H1 (cell line): ENCODE measurements at regions not wholly inside any gene's neighbourhood (a gene's known extent, or its start where the extent isn't known, plus 50 kb on each side); places are given as distances from the start of the nearest gene placed in this dataset.

Experiments used
- CTCF ChIA-PET: fragments of 300-600 bp; sonication (Branson Sonifier 250); formaldehyde crosslinking; loops from one replicate; lab custom pipeline; 2021; ENCODE audit not compliant: partially characterized antibody; lab: Charles Lee
- POLR2A ChIA-PET: fragments of 300-600 bp; sonication (Branson Sonifier 250); formaldehyde crosslinking; loops from one replicate; lab custom pipeline; 2021; ENCODE audit warnings: inconsistent platforms; ENCODE audit not compliant: partially characterized antibody; lab: Charles Lee
- DNase-seq, 2 experiments: peaks; one replicate each; pipeline versions ENCODE4 v3.0.0 to v3.0.0-alpha.2; 2010 to 2022; ENCODE audit warnings: low spot score in 2 of 2, low read depth in 1 of 2, mixed read lengths in 1 of 2
- FAIRE-seq: peaks from 2 replicates; lab custom pipeline; 2011; peaks lifted over from hg19 to GRCh38; lab: Jason Lieb, UNC
- H2AFZ ChIP-seq: 2 replicates; pipeline ENCODE4 v1.8.1; 2012; ENCODE audit warnings: low read length, inconsistent platforms
- H2AK5ac ChIP-seq: 2 replicates; pipeline ENCODE4 v1.6.1; 2013; ENCODE audit warnings: low read depth, low read length
- H2BK120ac ChIP-seq: replicated peaks from 2 replicates; pipeline ENCODE3; 2013; ENCODE audit warnings: low read depth, low read length, inconsistent platforms
- H2BK12ac ChIP-seq: 2 replicates; pipeline ENCODE4 v1.6.1; 2013; ENCODE audit warnings: low read depth, low read length
- H2BK15ac ChIP-seq: 2 replicates; pipeline ENCODE4 v1.6.1; 2013; ENCODE audit warnings: low read length
- H2BK20ac ChIP-seq: 2 replicates; pipeline ENCODE4 v1.6.1; 2013; ENCODE audit warnings: low read length
- H2BK5ac ChIP-seq: 2 replicates; pipeline ENCODE4 v1.6.1; 2013; ENCODE audit warnings: low read depth, low read length
- H3K14ac ChIP-seq: 2 replicates; pipeline ENCODE4 v1.6.1; 2013; ENCODE audit warnings: inconsistent platforms; ENCODE audit not compliant: insufficient read length
- H3K18ac ChIP-seq: 2 replicates; pipeline ENCODE4 v1.6.1; 2013; ENCODE audit warnings: low read length; ENCODE audit errors: extremely low read depth
- H3K23ac ChIP-seq: 2 replicates; pipeline ENCODE4 v1.6.1; 2013; ENCODE audit warnings: inconsistent platforms; ENCODE audit not compliant: insufficient read length
- H3K23me2 ChIP-seq: 2 replicates; pipeline ENCODE4 v1.6.1; 2013; ENCODE audit warnings: low read depth, low read length
- H3K27ac ChIP-seq: 2 replicates; pipeline ENCODE4 v1.6.1; 2011; ENCODE audit warnings: low read depth, low read length, inconsistent platforms
- H3K27me3 ChIP-seq, 4 experiments: replicated peaks in 1 of 4; 1 replicate in 1 of 4; 2 replicates in 3 of 4; pipeline versions ENCODE4 v1.6.1 to v1.8.1; 2011 to 2013; ENCODE audit warnings: low read length in 3 of 4, mild to moderate bottlenecking in 3 of 4, inconsistent platforms in 2 of 4, mixed read lengths in 2 of 4, moderate library complexity in 1 of 4; ENCODE audit not compliant: control insufficient read depth in 3 of 4, insufficient read depth in 3 of 4; ENCODE audit errors: extremely low read depth in 1 of 4
- H3K36me3 ChIP-seq, 4 experiments: 2 replicates each; pipeline versions ENCODE4 v1.6.1 to v1.8.1; 2011 to 2013; ENCODE audit warnings: mild to moderate bottlenecking in 4 of 4, low read length in 3 of 4, moderate library complexity in 2 of 4, control low read depth in 1 of 4, inconsistent platforms in 1 of 4; ENCODE audit not compliant: insufficient read depth in 4 of 4, control insufficient read depth in 2 of 4
- H3K4ac ChIP-seq: replicated peaks from 2 replicates; pipeline ENCODE3; 2013; ENCODE audit warnings: low read length, low read depth, mixed read lengths, inconsistent platforms; ENCODE audit not compliant: insufficient read length
- H3K4me1 ChIP-seq, 4 experiments: replicated peaks in 1 of 4; 1 replicate in 1 of 4; 2 replicates in 3 of 4; pipeline versions ENCODE4 v1.6.1 to v1.8.1; 2011 to 2013; ENCODE audit warnings: low read length in 3 of 4, inconsistent platforms in 2 of 4, mixed read lengths in 1 of 4; ENCODE audit not compliant: insufficient read depth in 4 of 4, control insufficient read depth in 3 of 4
- H3K4me2 ChIP-seq, 2 experiments: 2 replicates each; pipeline versions ENCODE4 v1.6.1 to v1.8.1; 2011 to 2013; ENCODE audit warnings: low read depth in 2 of 2, low read length in 2 of 2, control low read depth in 1 of 2, inconsistent platforms in 1 of 2, mild to moderate bottlenecking in 1 of 2; ENCODE audit not compliant: insufficient read depth in 1 of 2
- H3K4me3 ChIP-seq, 4 experiments: fragments of 200-600, 300-600 bp in 1 of 4; sonication (generic), shearing (Covaris generic), sonication (Bioruptor Twin) in 1 of 4; 2 replicates each; pipeline versions ENCODE4 v1.5.1 to v1.8.1; 2011 to 2016; ENCODE audit warnings: low read length in 4 of 4, low read depth in 3 of 4, control low read depth in 2 of 4, inconsistent platforms in 2 of 4, mild to moderate bottlenecking in 2 of 4, mixed read lengths in 1 of 4, moderate library complexity in 1 of 4; ENCODE audit not compliant: insufficient read depth in 2 of 4; ENCODE audit errors: extremely low read depth in 1 of 4
- H3K56ac ChIP-seq: replicated peaks from 2 replicates; pipeline ENCODE3; 2013; ENCODE audit warnings: low read depth, mild to moderate bottlenecking, mixed read lengths, low read length, inconsistent platforms; ENCODE audit not compliant: insufficient read length
- H3K79me1 ChIP-seq: 2 replicates; pipeline ENCODE4 v1.6.1; 2013; ENCODE audit warnings: low read depth, low read length, control low read depth
- H3K79me2 ChIP-seq, 2 experiments: 2 replicates each; pipeline versions ENCODE4 v1.6.1 to v1.8.1; 2012 to 2013; ENCODE audit warnings: low read length in 2 of 2, mild to moderate bottlenecking in 2 of 2, inconsistent platforms in 1 of 2; ENCODE audit not compliant: insufficient read depth in 2 of 2, control insufficient read depth in 1 of 2
- H3K9ac ChIP-seq, 4 experiments: replicated peaks in 1 of 4; 1 replicate in 1 of 4; 2 replicates in 3 of 4; pipeline versions ENCODE4 v1.6.1 to v1.8.1; 2011 to 2013; ENCODE audit warnings: low read depth in 3 of 4, low read length in 3 of 4, control low read depth in 2 of 4, mild to moderate bottlenecking in 2 of 4, moderate library complexity in 2 of 4, inconsistent platforms in 1 of 4; ENCODE audit errors: extremely low read depth in 1 of 4
- H3K9me3 ChIP-seq, 2 experiments: 2 replicates each; pipeline versions ENCODE4 v1.6.1 to v1.8.1; 2012 to 2013; ENCODE audit warnings: mild to moderate bottlenecking in 2 of 2, moderate library complexity in 2 of 2, control low read depth in 1 of 2, inconsistent platforms in 1 of 2, low read depth in 1 of 2, low read length in 1 of 2, mixed read lengths in 1 of 2; ENCODE audit not compliant: insufficient read depth in 2 of 2
- H4K20me1 ChIP-seq, 2 experiments: replicated peaks in 1 of 2; 2 replicates each; pipeline versions ENCODE3 to v1.8.1; 2011 to 2013; ENCODE audit warnings: inconsistent platforms in 2 of 2, low read length in 2 of 2, mild to moderate bottlenecking in 1 of 2; ENCODE audit not compliant: insufficient read depth in 2 of 2, control insufficient read depth in 1 of 2
- H4K5ac ChIP-seq: 2 replicates; pipeline ENCODE4 v1.6.1; 2013; ENCODE audit warnings: low read length, low read depth, mixed read lengths, inconsistent platforms; ENCODE audit not compliant: insufficient read length
- H4K8ac ChIP-seq: 2 replicates; pipeline ENCODE4 v1.8.0; 2013; ENCODE audit warnings: mild to moderate bottlenecking, moderate library complexity, low read length, inconsistent platforms; ENCODE audit not compliant: insufficient read depth; ENCODE audit errors: extremely low read depth
- H4K91ac ChIP-seq: replicated peaks from 2 replicates; pipeline ENCODE3; 2013; ENCODE audit warnings: low read length, mixed read lengths, inconsistent platforms; ENCODE audit not compliant: insufficient read length
- RXRA ChIP-seq: IDR thresholded peaks from 2 replicates; pipeline ENCODE4 v1.6.1; 2011; ENCODE audit warnings: low read depth, mild to moderate bottlenecking, low read length, moderate library complexity; ENCODE audit not compliant: insufficient read depth
- TAF7 ChIP-seq: optimal IDR thresholded peaks from 2 replicates; pipeline ENCODE3; 2011; ENCODE audit warnings: low read depth, mild to moderate bottlenecking, inconsistent platforms, low read length, moderate library complexity, borderline replicate concordance
- USF2 ChIP-seq: IDR thresholded peaks from 2 replicates; pipeline ENCODE4 v1.6.1; 2011; ENCODE audit warnings: low read length, improper control_type of control experiment
- WGBS, 2 experiments: shearing (Covaris generic) in 1 of 2; methylation state at CpG; one replicate each; pipeline versions ENCODE4 v1.1.6 to v1.1.7; 2013 to 2015; ENCODE audit warnings: low lambda C conversion rate in 2 of 2, mixed read lengths in 2 of 2, inconsistent platforms in 1 of 2, low coverage in 1 of 2, missing lambda C conversion rate in 1 of 2; ENCODE audit not compliant: insufficient replicate concordance in 2 of 2, insufficient coverage in 1 of 2, insufficient read length in 1 of 2; ENCODE audit errors: extremely low coverage in 1 of 2, missing lambda C conversion rate in 1 of 2; 5-methylcytosine and 5-hydroxymethylcytosine counted together

- POLR2A ChIA-PET = no interaction called here
- WGBS, 2 experiments = 81% methylated on average over 1 of the region's 1 CpG; no CpG with 5 or more reads in 1 of the 2 experiments
These were observed 117.1 kb downstream of the TFPI2 start for GRCh38 chr7:93773446-93773845.

More at GRCh38 chr7:93773446-93773845, 117.1 kb downstream of the TFPI2 start:
- no peak for DNase-seq
- Histone ChIP-seq H2BK15ac (no peak overlapping the region), H2AFZ (no peak overlapping the region), H3K56ac (no peak overlapping the region), H4K91ac (no peak overlapping the region), H3K23me2 (no peaks in the 10 kb centered on the region), H2BK20ac (no peak overlapping the region), H3K4ac (no peak overlapping the region), H3K9me3 (no peaks in the 10 kb centered on the region; a peak in 1 of 4 replicates), H3K27ac (no peak overlapping the region), H3K79me2 (no peaks in the 10 kb centered on the region), H3K14ac (no peak overlapping the region), H3K27me3 (no peaks in the 10 kb centered on the region), H3K79me1 (no peaks in the 10 kb centered on the region), H3K4me2 (no peak overlapping the region), H4K5ac (no peak overlapping the region), H3K4me3 (no peak overlapping the region), H3K4me1 (no peaks in the 10 kb centered on the region), H3K18ac (no peak overlapping the region), H2BK5ac (no peak overlapping the region), H4K8ac (no peak overlapping the region), H4K20me1 (no peaks in the 10 kb centered on the region), H2BK120ac (no peak overlapping the region), H2AK5ac (no peak overlapping the region), H3K36me3 (no peaks in the 10 kb centered on the region), H3K9ac (no peak overlapping the region), H3K23ac (no peak overlapping the region), H2BK12ac (no peak overlapping the region)
- CTCF ChIA-PET = no interaction called here
- FAIRE-seq = no peak
- TF ChIP-seq RXRA = no peak
- TF ChIP-seq TAF7 = no peak
- no peak for TF ChIP-seq USF2
